GM13976 (cell line): ENCODE measurements at regions not wholly inside any gene's neighbourhood (a gene's known extent, or its start where the extent isn't known, plus 50 kb on each side); places are given as distances from the start of the nearest gene placed in this dataset.

Source experiments
- DNase-seq: peaks from one replicate; pipeline ENCODE4 v3.0.0; 2012; ENCODE audit warnings: low spot score
- CTCF ChIP-seq: IDR thresholded peaks from 2 replicates; pipeline ENCODE4 v1.5.1; 2012; ENCODE audit warnings: borderline replicate concordance, mild to moderate bottlenecking; ENCODE audit not compliant: insufficient read depth; ENCODE audit errors: extremely low read depth, missing control alignments, control extremely low read depth
- in situ Hi-C: fragments of 300-500 bp; cut with MboI; formaldehyde crosslinking; loops from one replicate; pipeline ENCODE4 v1.12.0; 2022; ENCODE audit warnings: low sequenced_read_pairs, mixed read lengths, inconsistent platforms; ENCODE audit not compliant: unreplicated experiment

- DNase-seq, result no peak
Observed at GRCh38 chr6:12446394-12446793, 156.2 kb downstream of the EDN1 start.

GRCh38 chr6:12449447-12449846, 159.3 kb downstream of the EDN1 start:
- in situ Hi-C loops, result no loop called here
- no peak for TF ChIP-seq CTCF
- DNase-seq, result no peak

More at GRCh38 chr6:12446394-12446793, 156.2 kb downstream of the EDN1 start:
- in situ Hi-C loops, result no loop called here
- TF ChIP-seq CTCF, result no peak

- in situ Hi-C loops, result no loop called here
- TF ChIP-seq CTCF, result no peak
- no peak for DNase-seq
Observed at GRCh38 chr6:12450467-12450866, 160.3 kb downstream of the EDN1 start.

- in situ Hi-C loops, result no loop called here
- TF ChIP-seq CTCF, result no peak
- DNase-seq, result no peak
Observed at GRCh38 chr6:12456343-12456742, 166.2 kb downstream of the EDN1 start.

- TF ChIP-seq CTCF, result no peak
- no peak for DNase-seq
- in situ Hi-C loops, result no loop called here
Observed at GRCh38 chr6:12457094-12457493, 166.9 kb downstream of the EDN1 start.

GRCh38 chr6:12458558-12458957, 168.4 kb downstream of the EDN1 start:
- no peak for DNase-seq
- no peak for TF ChIP-seq CTCF
- in situ Hi-C loops, result no loop called here
